Activated T-cell treated with anti-CD3 and anti-CD28 coated beads, Interleukin-2, amount 50 U/mL, for 4 hours (primary cell): ENCODE measurements at regions not wholly inside any gene's neighbourhood (a gene's known extent, or its start where the extent isn't known, plus 50 kb on each side); places are given as distances from the start of the nearest gene placed in this dataset.

Experiments
- ATAC-seq, 2 donors: fragments of 200-7000 bp; cut with Tn5 transposase; one replicate each; pipeline ENCODE4 v1.10.0; 2021
- DNase-seq: peaks from one replicate; pipeline ENCODE4 v3.0.0-alpha.2; 2020
- H3K27me3 Mint-ChIP-seq: one replicate; pipeline ENCODE4 v1.8.0; 2021; ENCODE audit warnings: low read depth, mixed read lengths
- H3K36me3 Mint-ChIP-seq: one replicate; pipeline ENCODE4 v1.8.0; 2022; ENCODE audit warnings: mixed read lengths; ENCODE audit not compliant: insufficient read depth
- H3K4me1 Mint-ChIP-seq: one replicate; pipeline ENCODE4 v1.8.0; 2021; ENCODE audit warnings: low read depth, mixed read lengths
- H3K4me3 Mint-ChIP-seq: one replicate; pipeline ENCODE4 v1.8.0; 2021; ENCODE audit warnings: mild to moderate bottlenecking, moderate library complexity, mixed read lengths
- H3K9me3 Mint-ChIP-seq: one replicate; pipeline ENCODE4 v1.8.0; 2021; ENCODE audit warnings: mixed read lengths

DNA sequence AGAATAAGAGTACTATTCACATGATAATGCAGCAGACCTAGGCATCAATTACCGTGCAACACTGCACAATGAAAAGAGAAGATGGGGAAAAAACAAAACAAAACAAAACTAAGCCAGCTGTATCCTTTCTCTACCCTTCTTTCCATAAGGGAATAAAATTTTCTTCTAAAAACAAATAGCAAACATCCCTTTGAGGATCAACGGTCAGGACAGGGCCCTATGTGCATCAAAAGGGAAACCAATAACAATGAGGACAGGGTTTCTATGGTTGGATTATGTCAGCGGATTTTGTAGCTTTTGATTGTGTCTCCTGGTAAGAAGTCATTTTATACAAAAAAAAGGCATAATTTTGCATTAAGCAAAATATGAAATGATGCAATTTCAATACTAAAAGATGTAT lies 350.3 kb downstream of the SLC6A15 start:
- H3K36me3 Mint-ChIP-seq = no peaks in the 10 kb centered on the region
- peaks cover 6% of the 10 kb centered on the region for H3K9me3 Mint-ChIP-seq
- H3K27me3 Mint-ChIP-seq = no peaks in the 10 kb centered on the region

DNA sequence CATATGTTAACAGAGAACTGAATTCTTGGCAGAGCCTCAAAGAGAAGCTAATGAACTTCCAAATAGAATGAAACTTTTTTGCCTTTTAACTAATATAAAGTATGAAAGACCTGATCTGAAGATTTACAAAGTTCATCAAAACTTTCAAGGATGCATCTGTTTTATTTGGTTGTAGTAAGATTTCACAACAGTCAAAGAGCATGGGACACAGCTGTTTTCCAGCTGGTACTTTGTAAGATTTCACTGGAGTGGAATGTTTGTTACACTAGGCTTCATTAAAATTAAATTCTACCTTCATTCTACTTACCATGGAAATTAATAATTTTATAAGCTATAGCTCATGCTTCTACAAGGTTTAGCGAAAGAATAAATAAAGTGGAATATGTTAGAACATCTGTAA lies 351.2 kb downstream of the SLC6A15 start:
- H3K9me3 Mint-ChIP-seq = peaks cover 4% of the 10 kb centered on the region
- H3K4me1 Mint-ChIP-seq = no peaks in the 10 kb centered on the region
- no peaks in the 10 kb centered on the region for H3K36me3 Mint-ChIP-seq
- H3K4me3 Mint-ChIP-seq = no peak overlapping the region
- DNase-seq = no peak
- no peaks in the 10 kb centered on the region for H3K27me3 Mint-ChIP-seq
- ATAC-seq = no peak

More for the DNA sequence above, 350.3 kb downstream of the SLC6A15 start:
- no peak for DNase-seq
- H3K4me3 Mint-ChIP-seq = no peak overlapping the region
- H3K4me1 Mint-ChIP-seq = no peaks in the 10 kb centered on the region
- no peak for ATAC-seq

DNA sequence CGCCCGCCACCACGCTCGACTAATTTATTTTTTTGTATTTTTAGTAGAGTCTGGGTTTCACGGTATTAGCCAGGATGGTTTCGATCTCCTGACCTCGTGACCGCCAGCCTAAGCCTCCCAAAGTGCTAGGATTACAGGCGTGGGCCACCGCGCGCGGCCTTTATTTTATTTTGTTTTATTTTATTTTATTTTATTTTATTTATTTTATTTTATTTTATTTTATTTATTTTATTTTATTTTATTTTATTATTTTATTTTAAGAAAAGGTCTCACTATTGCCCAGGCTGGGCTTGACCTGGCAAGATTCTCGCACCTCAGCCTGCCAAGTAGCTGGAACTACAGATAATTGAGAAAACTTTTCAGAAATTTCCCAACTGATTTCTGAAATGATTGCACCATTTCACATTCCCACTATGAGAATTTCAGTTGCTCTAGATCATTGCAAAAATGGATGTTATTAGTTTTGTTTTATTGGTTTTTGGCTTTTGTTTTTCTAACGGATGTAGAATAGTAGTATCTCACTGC lies 358.3 kb downstream of the SLC6A15 start:
- no peaks in the 10 kb centered on the region for H3K4me1 Mint-ChIP-seq

DNA sequence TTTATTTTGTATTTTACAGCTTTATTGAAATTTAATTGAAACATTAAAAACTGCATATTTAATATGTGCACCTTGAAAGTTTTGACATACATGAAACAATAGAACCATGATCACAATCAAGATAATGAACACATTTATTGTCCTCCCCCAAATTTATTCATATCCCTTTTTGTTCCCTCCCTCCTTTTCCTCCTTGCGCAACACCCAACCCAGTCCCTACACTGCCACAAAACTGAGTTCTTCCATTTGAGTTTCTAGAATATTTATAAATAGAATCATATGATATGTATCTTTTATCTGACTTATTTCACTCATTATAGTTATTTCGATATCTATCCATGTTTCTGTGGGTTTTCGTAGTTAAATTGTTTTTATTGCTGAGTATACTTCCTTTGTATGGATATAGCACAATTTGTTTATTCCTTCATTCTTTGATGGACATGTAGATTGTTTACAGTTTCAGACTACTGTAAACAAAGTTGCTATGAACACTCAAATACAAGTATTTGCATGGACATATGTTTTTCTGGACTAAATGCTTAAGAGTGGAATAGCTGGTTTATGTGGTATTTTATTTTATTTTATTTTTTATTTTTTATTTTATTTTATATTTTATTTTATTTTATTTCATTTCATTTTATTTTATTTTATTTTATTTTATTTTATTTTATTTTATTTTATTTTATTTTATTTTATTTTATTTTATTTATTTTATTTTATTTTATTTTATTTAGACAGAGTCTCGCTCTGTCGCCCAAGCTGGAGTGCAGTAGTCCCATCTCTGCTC lies 359.1 kb downstream of the SLC6A15 start:
- Mint-ChIP-seq H3K4me1 (no peaks in the 10 kb centered on the region), H3K4me3 (no peak overlapping the region), H3K9me3 (peaks cover 7% of the 10 kb centered on the region), H3K36me3 (no peaks in the 10 kb centered on the region), H3K27me3 (no peaks in the 10 kb centered on the region)
- ATAC-seq (no peak), DNase-seq (no peak)

More for the DNA sequence above, 358.3 kb downstream of the SLC6A15 start:
- peaks cover 7% of the 10 kb centered on the region for H3K9me3 Mint-ChIP-seq
- ATAC-seq (no peak), DNase-seq (no peak)
- no peaks in the 10 kb centered on the region for H3K27me3 Mint-ChIP-seq
- no peak overlapping the region for H3K4me3 Mint-ChIP-seq
- no peaks in the 10 kb centered on the region for H3K36me3 Mint-ChIP-seq

DNA sequence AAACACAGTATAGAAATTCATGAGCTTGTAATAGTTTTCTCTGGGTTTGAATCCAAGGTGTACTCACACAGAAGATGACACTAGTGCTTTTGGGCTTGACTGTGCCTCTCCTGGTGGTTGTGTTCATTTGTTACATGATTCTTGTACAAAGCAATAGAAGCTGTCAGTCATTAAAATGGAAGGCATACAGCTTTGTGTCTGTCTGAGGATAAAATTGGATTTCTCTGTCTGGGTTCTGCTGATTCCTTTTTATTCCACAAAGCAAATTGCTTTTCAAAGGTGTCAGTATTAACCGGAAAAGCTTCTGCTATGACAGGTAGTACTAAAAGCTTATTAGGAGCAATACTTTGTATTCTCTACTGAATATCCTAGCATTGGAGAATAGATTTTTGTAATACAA lies 361.2 kb downstream of the SLC6A15 start:
- H3K9me3 Mint-ChIP-seq = peaks cover 7% of the 10 kb centered on the region
- ATAC-seq (no peak), DNase-seq (no peak)
- H3K4me3 Mint-ChIP-seq = no peak overlapping the region
- no peaks in the 10 kb centered on the region for H3K36me3 Mint-ChIP-seq
- H3K27me3 Mint-ChIP-seq = no peaks in the 10 kb centered on the region
- H3K4me1 Mint-ChIP-seq = no peaks in the 10 kb centered on the region

DNA sequence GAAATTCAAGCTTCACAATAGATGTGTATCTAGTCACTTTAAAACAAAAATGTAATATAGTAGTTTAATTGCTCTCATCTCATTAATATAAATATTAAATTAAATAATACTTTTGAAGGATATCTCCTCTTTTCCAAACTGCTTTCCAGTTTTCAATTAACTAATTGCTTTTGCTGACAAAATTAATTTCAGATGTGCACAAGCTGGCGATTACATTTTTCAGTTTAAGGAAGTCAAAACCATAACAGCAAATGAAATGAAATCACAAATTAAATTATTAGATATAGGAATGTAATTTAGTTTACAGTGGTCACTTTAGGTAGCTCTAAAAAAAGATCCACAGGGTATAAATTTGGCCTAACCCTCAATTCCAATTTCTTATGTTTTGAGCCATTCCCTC lies 362.1 kb downstream of the SLC6A15 start:
- no peaks in the 10 kb centered on the region for H3K27me3 Mint-ChIP-seq
- no peaks in the 10 kb centered on the region for H3K4me1 Mint-ChIP-seq
- DNase-seq = no peak
- no peaks in the 10 kb centered on the region for H3K36me3 Mint-ChIP-seq
- no peak for ATAC-seq
- H3K9me3 Mint-ChIP-seq = peaks cover 8% of the 10 kb centered on the region
- H3K4me3 Mint-ChIP-seq = no peak overlapping the region

DNA sequence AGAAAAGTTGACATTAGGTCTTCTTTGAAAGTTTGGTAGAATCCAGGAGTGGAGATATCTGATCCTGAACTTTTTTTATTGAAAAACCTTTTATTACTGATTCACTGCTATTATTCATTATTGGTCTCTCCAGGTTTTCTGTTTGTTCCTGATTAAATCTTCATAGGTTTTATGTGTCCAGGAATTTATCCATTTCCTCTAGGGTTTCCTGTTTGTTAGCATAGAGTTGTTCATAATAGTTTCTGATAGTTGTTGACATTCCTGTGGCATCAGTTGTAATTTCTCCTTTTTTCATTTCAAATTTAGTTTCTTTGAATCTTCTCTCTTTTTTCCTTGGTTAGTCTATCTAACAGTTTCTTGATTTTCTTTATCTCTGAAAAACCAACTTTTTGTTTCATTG lies 370.3 kb downstream of the SLC6A15 start:
- Mint-ChIP-seq H3K9me3 (peaks cover 3% of the 10 kb centered on the region), H3K36me3 (no peaks in the 10 kb centered on the region), H3K4me1 (no peaks in the 10 kb centered on the region), H3K4me3 (no peak overlapping the region), H3K27me3 (no peaks in the 10 kb centered on the region)
- ATAC-seq = no peak
- no peak for DNase-seq

DNA sequence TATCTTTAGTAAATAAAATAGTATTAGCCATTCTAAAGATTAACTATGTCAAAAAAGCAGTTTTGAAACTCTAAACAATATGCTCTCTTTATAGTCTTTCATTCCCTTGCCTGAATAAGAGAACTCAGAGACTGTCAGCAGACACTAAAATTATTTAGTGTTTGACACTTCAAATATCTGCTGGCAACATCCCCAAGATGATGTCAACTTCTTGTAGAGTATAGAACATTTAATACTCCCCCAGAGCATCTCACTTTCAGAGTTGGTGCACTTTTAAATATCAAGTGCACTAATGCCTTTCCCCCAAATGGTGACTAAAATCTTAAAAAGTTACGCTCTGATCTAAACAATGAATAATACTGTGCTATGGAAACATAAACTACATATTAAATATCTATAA lies 374.9 kb downstream of the SLC6A15 start:
- ATAC-seq (no peak), DNase-seq (no peak)
- H3K36me3 Mint-ChIP-seq = no peaks in the 10 kb centered on the region
- no peaks in the 10 kb centered on the region for H3K4me1 Mint-ChIP-seq
- H3K27me3 Mint-ChIP-seq = no peaks in the 10 kb centered on the region
- no peaks in the 10 kb centered on the region for H3K9me3 Mint-ChIP-seq
- no peak overlapping the region for H3K4me3 Mint-ChIP-seq

DNA sequence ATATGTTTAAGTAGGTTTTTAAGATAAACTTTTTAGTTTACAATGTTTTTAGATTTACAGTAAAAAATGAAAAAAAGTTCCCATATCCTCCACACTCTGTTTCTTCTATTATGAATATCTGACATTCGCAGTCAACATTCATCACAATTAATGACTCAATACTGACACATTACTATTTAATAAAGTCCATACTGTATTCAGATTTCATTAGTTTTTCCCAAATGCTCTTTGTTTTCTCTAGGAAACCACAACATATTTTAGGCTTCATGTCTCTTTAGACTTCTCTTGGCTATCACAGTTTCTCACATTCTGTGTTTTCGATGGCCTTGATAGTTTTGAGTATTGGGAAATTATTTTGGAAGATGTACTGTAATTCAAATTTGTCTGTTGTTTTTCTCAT lies 399.8 kb downstream of the SLC6A15 start:
- Mint-ChIP-seq H3K9me3 (no peaks in the 10 kb centered on the region), H3K4me1 (no peaks in the 10 kb centered on the region), H3K36me3 (no peaks in the 10 kb centered on the region), H3K27me3 (no peaks in the 10 kb centered on the region), H3K4me3 (no peak overlapping the region)
- DNase-seq (no peak), ATAC-seq (no peak)

DNA sequence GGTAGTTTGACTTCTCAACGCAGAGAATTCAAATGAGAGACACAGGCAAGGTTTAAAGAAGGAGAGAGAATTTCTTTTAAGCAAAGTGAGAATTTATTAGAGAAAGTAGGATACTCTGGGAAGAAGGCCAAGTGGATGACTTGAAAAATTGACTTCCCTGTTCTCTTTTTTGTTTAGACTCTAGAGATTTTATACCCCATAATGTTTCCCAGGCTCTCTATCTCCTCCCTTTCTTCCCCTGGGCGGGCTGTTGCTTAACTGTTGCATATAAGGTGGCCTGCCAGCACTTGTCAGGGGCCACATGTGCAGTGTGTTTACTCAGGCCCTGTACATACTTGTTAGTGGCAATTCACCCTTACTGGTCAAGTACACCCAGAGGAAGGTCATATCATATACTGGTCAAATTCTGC lies 403.7 kb downstream of the SLC6A15 start:
- ATAC-seq (no peak), DNase-seq (no peak)
- Mint-ChIP-seq H3K27me3 (no peaks in the 10 kb centered on the region), H3K4me1 (no peaks in the 10 kb centered on the region), H3K9me3 (no peaks in the 10 kb centered on the region), H3K36me3 (no peaks in the 10 kb centered on the region), H3K4me3 (no peak overlapping the region)

DNA sequence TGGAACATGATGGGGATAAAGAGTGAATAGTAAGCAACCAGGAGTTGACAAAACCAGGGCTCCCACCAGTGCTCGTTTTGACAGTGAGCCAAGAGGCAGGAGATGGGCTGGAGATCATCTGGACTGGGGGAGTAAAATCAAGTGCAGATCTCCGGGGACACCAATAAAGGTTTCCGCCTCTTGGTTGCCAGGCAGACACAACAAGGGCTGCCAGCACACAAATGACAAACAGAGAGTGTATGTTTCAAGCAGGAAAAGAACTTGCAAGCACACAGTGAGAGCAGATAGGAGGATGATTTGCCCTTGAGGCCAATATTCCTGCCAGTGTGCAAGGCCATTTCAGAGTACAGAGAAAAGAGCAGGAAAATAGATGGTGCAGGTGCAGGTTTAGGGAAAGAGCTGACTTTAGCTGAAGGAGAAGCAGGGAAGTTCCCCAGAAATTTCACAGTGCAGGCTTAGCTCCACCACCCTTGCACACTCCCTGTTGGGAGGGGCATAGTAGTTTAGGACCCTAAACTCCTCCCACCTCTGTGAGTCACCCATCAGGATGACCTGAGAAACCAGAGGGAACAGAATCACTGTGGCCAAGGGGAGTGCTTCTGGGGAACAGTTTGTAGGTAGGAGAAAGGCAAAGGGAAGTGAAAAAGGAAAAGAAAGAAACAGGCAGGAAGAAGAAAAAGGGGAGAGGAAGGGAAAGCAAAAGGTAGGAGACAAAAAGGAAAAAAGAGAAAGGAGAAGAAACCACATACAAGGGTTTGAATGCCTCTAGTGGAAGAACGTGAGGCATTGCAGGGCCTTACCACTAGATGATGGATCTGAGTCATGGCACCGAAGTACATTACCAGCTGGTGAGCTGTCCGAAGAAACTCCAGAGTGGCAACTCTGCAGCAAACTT lies 404.4 kb downstream of the SLC6A15 start:
- DNase-seq (no peak), ATAC-seq (peak in 1 of 2 donors; percentile 23)
- Mint-ChIP-seq H3K36me3 (no peaks in the 10 kb centered on the region), H3K9me3 (no peaks in the 10 kb centered on the region), H3K4me3 (no peak overlapping the region), H3K27me3 (no peaks in the 10 kb centered on the region), H3K4me1 (no peaks in the 10 kb centered on the region)

DNA sequence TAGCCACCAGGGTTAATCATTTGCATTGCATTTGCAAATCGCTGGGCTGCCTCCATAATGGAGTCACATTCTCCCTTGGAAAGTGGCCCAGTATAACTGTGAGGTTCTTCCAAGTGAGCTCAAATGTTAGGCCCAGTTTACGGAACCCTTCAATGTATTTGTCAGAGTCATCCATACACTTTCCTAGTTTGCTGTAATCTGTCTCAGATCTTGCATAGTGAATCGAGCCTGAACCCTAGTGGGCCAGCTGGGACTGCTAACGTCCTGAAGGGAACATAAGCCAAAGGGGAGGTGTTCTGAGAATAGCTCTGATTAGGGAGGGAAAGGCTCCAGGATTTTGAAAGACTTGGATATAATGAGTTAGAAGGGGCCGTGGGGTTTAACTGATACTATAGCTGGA lies 406.3 kb downstream of the SLC6A15 start:
- ATAC-seq (no peak), DNase-seq (no peak)
- Mint-ChIP-seq H3K27me3 (no peaks in the 10 kb centered on the region), H3K36me3 (no peaks in the 10 kb centered on the region), H3K9me3 (no peaks in the 10 kb centered on the region), H3K4me3 (no peak overlapping the region), H3K4me1 (no peaks in the 10 kb centered on the region)

DNA sequence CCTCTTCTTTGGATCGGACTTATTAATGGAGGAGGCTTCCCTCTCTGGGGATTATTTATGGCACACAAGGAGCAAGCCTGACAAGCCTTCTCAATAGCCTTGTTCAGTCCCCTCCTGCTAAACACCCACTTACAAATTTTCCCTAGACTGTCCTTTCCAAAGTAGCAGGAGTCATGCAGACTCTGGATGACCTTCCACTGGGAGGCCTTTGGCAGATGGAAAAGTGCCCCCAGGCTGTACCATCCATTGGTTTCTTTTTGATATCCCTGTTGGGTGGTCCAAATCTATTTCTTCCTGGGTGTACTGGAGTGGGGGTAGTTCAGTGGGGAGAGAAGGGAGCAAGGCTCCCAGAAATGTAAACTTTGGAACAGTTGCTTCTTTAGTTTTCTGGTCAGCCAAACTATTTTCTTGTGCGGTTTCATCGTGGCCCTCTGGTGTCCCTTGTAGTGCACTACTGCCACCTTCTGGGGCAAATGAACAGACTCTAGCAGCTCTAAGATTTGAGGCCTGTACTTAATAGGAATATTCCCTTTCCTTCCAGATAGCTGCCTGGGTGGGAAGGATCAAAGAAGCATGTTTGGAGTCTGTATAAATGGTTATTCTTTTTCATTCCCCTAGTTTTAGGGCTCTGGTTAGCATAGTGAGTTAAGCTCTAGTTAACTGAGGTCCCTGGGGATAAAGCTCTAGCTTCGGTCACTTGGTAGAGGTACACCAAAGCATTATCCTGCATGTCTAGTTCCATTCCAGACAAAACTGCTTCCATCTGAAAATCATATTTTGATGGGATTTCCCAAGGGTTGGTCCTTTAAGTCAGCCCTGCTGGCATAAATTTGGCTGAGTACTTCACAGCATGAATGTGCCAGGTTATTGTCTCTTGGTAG lies 409.5 kb downstream of the SLC6A15 start:
- no peak for ATAC-seq
- Mint-ChIP-seq H3K4me1 (no peaks in the 10 kb centered on the region), H3K36me3 (no peaks in the 10 kb centered on the region)

More for the DNA sequence above, 409.5 kb downstream of the SLC6A15 start:
- Mint-ChIP-seq H3K4me3 (no peak overlapping the region), H3K9me3 (no peaks in the 10 kb centered on the region), H3K27me3 (no peaks in the 10 kb centered on the region)
- no peak for DNase-seq
